ENCODE measurements at regions not wholly inside any gene's neighbourhood (a gene's known extent, or its start where the extent isn't known, plus 50 kb on each side); places are given as distances from the start of the nearest gene placed in this dataset.

DNA sequence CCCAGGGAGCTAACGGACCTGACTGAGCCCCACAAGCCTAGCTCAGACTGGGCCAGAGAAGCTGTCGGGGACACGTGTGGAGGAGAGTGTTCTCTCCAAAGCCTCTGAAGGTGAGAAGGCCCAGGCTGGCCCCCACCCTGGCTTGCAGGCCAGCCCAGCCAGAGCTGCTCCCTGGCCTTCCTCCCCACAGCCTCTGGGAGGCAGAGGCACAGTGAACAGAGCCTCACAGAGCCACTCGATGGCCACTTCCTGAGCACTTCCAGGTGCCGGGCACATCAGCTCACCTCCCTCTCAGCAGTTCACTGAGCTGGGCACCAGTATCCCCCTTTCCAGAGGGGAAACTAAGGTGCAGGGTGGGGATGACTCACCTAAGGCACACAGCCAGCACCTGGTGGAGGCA is 109.4 kb upstream of the LINGO1 start:
- H4K20me1 ChIP-seq (ENCODE audit: low read depth), result peaks cover 22% of the 10 kb centered on the region
- H3K4me2 ChIP-seq, result no peak overlapping the region
- H3K36me3 ChIP-seq, result no peaks in the 10 kb centered on the region
- H3K27ac Mint-ChIP-seq, result no peak overlapping the region
- H2AFZ ChIP-seq (replicated peaks), result no peak overlapping the region
- peaks cover 12% of the 10 kb centered on the region for H3F3A ChIP-seq (ENCODE audit: low read depth)
- no peak overlapping the region for H3K4me3 Mint-ChIP-seq
- no peak for DNase-seq (ENCODE audit: low spot score)
- no peaks in the 10 kb centered on the region for H3K79me2 ChIP-seq (ENCODE audit: low read depth)
- H3K9me3 Mint-ChIP-seq, result no peaks in the 10 kb centered on the region
- no peak overlapping the region for H3K4me3 ChIP-seq
- no peak for TF ChIP-seq EZH2phosphoT487 (IDR thresholded peaks at IDR 0.05)
- TF ChIP-seq, protein P1, sequence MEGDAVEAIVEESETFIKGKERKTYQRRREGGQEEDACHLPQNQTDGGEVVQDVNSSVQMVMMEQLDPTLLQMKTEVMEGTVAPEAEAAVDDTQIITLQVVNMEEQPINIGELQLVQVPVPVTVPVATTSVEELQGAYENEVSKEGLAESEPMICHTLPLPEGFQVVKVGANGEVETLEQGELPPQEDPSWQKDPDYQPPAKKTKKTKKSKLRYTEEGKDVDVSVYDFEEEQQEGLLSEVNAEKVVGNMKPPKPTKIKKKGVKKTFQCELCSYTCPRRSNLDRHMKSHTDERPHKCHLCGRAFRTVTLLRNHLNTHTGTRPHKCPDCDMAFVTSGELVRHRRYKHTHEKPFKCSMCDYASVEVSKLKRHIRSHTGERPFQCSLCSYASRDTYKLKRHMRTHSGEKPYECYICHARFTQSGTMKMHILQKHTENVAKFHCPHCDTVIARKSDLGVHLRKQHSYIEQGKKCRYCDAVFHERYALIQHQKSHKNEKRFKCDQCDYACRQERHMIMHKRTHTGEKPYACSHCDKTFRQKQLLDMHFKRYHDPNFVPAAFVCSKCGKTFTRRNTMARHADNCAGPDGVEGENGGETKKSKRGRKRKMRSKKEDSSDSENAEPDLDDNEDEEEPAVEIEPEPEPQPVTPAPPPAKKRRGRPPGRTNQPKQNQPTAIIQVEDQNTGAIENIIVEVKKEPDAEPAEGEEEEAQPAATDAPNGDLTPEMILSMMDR (IDR thresholded peaks at IDR 0.05), result no peak
- peaks cover 16% of the 10 kb centered on the region for H3K27me3 Mint-ChIP-seq (ENCODE audit: insufficient read depth, low read depth)
- peaks cover 23% of the 10 kb centered on the region for H3K4me1 Mint-ChIP-seq
- H3K36me3 Mint-ChIP-seq, result no peaks in the 10 kb centered on the region
- no peaks in the 10 kb centered on the region for H3K9me3 ChIP-seq (ENCODE audit: low read depth)
- H3K27ac ChIP-seq, result no peak overlapping the region
- H3K4me1 ChIP-seq, result peaks cover 31% of the 10 kb centered on the region
- H3K27me3 ChIP-seq, result peaks cover 76% of the 10 kb centered on the region
- H3K9ac ChIP-seq, result no peak overlapping the region

DNA sequence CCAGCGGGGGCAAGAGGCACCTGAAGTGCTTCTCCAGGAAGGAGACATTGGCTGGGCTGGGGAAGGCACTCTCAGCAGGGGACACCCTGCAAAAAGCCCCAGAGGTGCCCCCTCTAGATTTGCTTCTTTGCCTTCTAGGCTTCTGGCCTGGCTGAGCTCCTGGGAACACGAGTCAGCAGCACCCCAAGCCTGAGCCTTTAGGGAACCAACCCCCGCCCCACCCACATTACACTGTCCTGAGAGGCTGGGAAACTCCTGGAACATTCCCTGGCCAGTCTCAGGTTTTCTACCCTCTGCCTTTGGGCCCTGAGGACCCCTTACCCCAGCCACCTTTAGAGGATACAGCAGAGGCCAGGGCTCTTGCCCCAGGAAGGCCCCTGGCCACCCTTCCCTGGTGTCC is 108.4 kb upstream of the LINGO1 start:
- Histone ChIP-seq H3K4me1 (peaks cover 28% of the 10 kb centered on the region), H3K27me3 (peaks cover 67% of the 10 kb centered on the region), H3F3A (ENCODE audit: low read depth) (peaks cover 12% of the 10 kb centered on the region), H3K27ac (no peak overlapping the region), H3K4me3 (no peak overlapping the region), H2AFZ (replicated peaks) (no peak overlapping the region), H3K36me3 (no peaks in the 10 kb centered on the region), H3K9me3 (ENCODE audit: low read depth) (no peaks in the 10 kb centered on the region), H3K4me2 (no peak overlapping the region), H4K20me1 (ENCODE audit: low read depth) (peaks cover 20% of the 10 kb centered on the region), H3K79me2 (ENCODE audit: low read depth) (no peaks in the 10 kb centered on the region), H3K9ac (no peak overlapping the region)
- Mint-ChIP-seq H3K27me3 (ENCODE audit: insufficient read depth, low read depth) (peaks cover 19% of the 10 kb centered on the region), H3K4me3 (no peak overlapping the region), H3K36me3 (no peaks in the 10 kb centered on the region), H3K4me1 (peaks cover 21% of the 10 kb centered on the region), H3K27ac (no peak overlapping the region), H3K9me3 (no peaks in the 10 kb centered on the region)
- TF ChIP-seq EZH2phosphoT487 (IDR thresholded peaks at IDR 0.05) (no peak), EZH2 (IDR thresholded peaks at IDR 0.05) (no peak)
- TF ChIP-seq, protein P1 (IDR thresholded peaks at IDR 0.05), result no peak
- DNase-seq (ENCODE audit: low spot score), result no peak

DNA sequence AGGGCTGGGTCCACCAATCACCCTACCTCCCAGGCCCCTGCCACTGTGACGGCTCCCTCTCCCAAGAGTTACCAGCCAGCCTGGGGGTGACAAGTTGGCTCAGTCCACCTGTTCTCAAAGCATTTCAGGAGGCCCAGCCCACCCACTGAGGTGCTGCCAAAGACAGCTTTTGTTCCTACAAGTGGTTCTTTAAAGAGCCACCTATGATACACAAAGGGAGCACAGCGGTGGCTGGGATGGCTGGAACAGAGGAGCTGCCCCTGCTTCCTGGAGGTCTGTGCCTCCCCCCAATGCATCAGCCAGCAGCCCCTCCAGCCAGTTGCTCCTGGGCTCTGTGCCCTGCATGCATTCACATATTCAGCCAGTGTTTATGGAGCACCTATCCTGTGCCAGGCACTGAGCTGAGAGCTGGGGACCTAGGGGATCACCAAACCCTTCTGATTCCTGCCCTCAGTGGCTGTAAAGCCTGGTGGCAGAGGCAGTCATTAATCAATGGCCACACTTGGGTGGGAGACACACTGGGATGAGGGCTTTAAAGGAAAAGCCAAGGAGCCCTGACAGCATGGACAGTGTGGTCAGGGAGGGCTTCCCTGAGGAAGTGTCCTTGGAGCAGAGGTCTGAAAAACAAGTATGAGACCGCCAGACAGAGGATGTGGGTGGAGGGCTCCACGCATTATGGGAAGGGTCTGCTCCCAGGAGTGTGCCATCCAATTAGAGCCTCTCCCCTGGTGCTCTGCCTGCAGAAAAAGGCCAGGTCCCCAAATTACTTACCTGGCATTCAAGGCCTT is 107.1 kb upstream of the LINGO1 start:
- peaks cover 28% of the 10 kb centered on the region for H3K4me1 ChIP-seq
- H3K4me3 ChIP-seq, result peak overlapping the region; percentile 39
- H3K36me3 ChIP-seq, result no peaks in the 10 kb centered on the region
- Mint-ChIP-seq H3K27me3 (ENCODE audit: insufficient read depth, low read depth) (peaks cover 17% of the 10 kb centered on the region), H3K36me3 (no peaks in the 10 kb centered on the region), H3K27ac (no peak overlapping the region), H3K9me3 (no peaks in the 10 kb centered on the region), H3K4me3 (peak overlapping the region; percentile 15), H3K4me1 (peaks cover 21% of the 10 kb centered on the region)
- H3K4me2 ChIP-seq, result peak overlapping the region; percentile 80
- peaks cover 20% of the 10 kb centered on the region for H4K20me1 ChIP-seq (ENCODE audit: low read depth)
- H3K9me3 ChIP-seq (ENCODE audit: low read depth), result no peaks in the 10 kb centered on the region
- peaks cover 65% of the 10 kb centered on the region for H3K27me3 ChIP-seq
- DNase-seq (ENCODE audit: low spot score), result peak; percentile 86
- H3F3A ChIP-seq (ENCODE audit: low read depth), result peaks cover 12% of the 10 kb centered on the region
- H3K27ac ChIP-seq, result no peak overlapping the region
- no peak overlapping the region for H2AFZ ChIP-seq (replicated peaks)
- no peak overlapping the region for H3K9ac ChIP-seq
- TF ChIP-seq EZH2phosphoT487 (IDR thresholded peaks at IDR 0.05), result peak; percentile 56
- TF ChIP-seq EZH2 (IDR thresholded peaks at IDR 0.05), result no peak
- TF ChIP-seq, protein P1 (IDR thresholded peaks at IDR 0.05), result no peak
- no peaks in the 10 kb centered on the region for H3K79me2 ChIP-seq (ENCODE audit: low read depth)

All from neural progenitor cell (in vitro differentiated cells).